Panc1 (cell line): ENCODE measurements at regions not wholly inside any gene's neighbourhood (a gene's known extent, or its start where the extent isn't known, plus 50 kb on each side); places are given as distances from the start of the nearest gene placed in this dataset.

Experiments used
- CTCF ChIP-seq: fragments of 450-650 bp; IDR thresholded peaks from 2 replicates; pipeline ENCODE4 v1.5.1; 2017; ENCODE audit warnings: mild to moderate bottlenecking
- POLR2AphosphoS5 ChIP-seq: IDR thresholded peaks from 2 replicates; pipeline ENCODE4 v1.6.1; 2012; ENCODE audit warnings: mild to moderate bottlenecking, low read depth, low read length, moderate library complexity
- REST ChIP-seq, 2 experiments: IDR thresholded peaks; 2 replicates each; pipeline ENCODE4 v1.6.1; 2011 to 2012; ENCODE audit warnings: low read depth in 2 of 2, control low read depth in 1 of 2, low read length in 1 of 2, mild to moderate bottlenecking in 1 of 2, moderate library complexity in 1 of 2; ENCODE audit not compliant: insufficient read depth in 1 of 2
- TCF7L2 ChIP-seq: IDR thresholded peaks from 2 replicates; pipeline ENCODE4 v1.6.1; 2011; ENCODE audit warnings: mild to moderate bottlenecking, low read depth, low read length, inconsistent platforms

- TF ChIP-seq CTCF (no peak), POLR2AphosphoS5 (no peak), REST (IDR thresholded peaks at IDR 0.05; ENCODE audit: insufficient read depth in 1 of 2, low read depth in 2 of 2, low read length in 1 of 2) (no peak), TCF7L2 (no peak)
Measured at GRCh38 chr1:187759825-187760333, 931.1 kb downstream of the PLA2G4A start.
